CD4-positive, alpha-beta T cell treated with Interleukin-15 for 1 hour (primary cell): ENCODE measurements at regions not wholly inside any gene's neighbourhood (a gene's known extent, or its start where the extent isn't known, plus 50 kb on each side); places are given as distances from the start of the nearest gene placed in this dataset.

ENCODE experiments used
- DNase-seq: peaks from one replicate; pipeline ENCODE4 v3.0.0-alpha.2; 2020

DNA sequence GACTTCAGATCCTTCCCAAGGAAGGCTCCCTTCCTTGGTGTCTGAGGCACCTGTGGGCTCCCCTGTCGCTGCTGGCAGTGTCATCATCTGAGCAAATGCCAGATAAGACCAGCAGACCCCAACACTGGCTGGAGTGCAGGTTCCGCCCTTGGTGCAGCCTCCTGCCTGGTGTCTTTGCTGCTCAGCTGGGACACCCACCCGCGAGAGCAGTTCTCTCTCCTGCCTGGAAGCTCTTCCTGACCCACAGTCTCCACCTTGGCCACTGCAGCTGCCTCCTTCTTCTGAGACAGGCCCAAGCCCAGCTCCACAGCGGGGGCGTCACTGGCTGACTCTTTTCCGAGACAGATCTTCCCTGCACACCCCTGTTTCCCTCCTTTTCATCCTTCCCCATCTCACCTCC, 395.7 kb upstream of the MAP3K7 start:
- DNase-seq, result no peak

GRCh38 chr6:90982051-90982450, 395.2 kb upstream of the MAP3K7 start:
- no peak for DNase-seq

DNA sequence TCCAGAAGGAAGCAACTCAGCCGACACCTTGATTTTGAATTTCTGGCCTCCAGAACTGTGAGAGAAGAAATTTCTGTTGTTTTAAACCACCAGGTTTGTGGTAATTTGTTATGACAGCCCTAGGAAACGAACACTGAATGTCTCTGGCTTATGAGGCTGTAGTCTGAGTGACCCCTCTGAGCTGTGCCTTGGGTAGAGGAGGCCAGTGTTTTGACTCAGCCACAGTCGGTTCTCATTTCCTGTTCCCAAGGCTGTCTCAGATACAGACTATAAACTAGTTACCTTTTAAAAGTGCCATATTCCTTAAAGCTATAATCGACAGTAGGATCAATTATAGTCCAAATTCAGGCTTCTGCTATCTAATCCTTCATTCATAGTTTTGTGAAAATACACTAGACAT, 391.2 kb upstream of the MAP3K7 start:
- no peak for DNase-seq

DNA sequence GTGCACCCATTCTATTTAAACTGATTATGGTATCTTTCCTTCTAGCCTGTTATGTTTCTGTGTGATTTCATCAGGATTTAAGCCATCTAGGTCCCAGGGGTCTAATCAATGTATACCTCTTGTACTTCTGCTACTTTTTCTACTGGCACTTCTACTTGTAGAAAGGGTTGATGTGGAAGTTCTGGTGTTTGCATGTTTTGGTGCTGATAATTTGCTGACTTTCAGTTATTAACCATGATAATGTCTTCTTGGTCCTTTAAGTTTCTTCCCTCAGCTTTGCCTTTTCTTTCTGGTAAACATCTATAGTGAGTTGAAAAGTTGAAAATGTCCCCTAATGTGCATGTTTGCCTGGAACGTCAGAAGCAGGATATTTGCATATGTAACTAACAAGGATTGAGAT, 390.6 kb upstream of the MAP3K7 start:
- no peak for DNase-seq

- no peak for DNase-seq
Observed at GRCh38 chr6:90976341-90976740, 389.5 kb upstream of the MAP3K7 start.

GRCh38 chr6:90975741-90976140, 388.9 kb upstream of the MAP3K7 start:
- DNase-seq, result no peak

DNA sequence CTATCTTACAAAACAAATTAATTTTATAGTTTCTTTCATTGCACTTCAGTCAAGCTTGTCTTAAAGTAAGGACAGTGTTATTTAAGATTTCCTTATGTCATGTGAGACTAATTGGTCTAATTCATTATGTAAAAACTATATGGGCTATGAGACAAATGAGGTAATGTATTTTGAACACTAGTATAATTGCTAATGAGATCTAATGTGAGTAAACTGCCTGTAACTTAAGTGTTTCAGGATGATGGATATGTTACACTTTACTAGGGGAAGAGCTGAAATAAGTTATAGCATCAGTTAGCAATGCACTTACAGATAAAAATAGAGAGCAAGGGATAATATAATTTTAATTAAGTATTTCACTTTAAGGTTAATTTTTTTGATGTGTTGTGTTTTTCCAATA, 386.3 kb upstream of the MAP3K7 start:
- no peak for DNase-seq

DNA sequence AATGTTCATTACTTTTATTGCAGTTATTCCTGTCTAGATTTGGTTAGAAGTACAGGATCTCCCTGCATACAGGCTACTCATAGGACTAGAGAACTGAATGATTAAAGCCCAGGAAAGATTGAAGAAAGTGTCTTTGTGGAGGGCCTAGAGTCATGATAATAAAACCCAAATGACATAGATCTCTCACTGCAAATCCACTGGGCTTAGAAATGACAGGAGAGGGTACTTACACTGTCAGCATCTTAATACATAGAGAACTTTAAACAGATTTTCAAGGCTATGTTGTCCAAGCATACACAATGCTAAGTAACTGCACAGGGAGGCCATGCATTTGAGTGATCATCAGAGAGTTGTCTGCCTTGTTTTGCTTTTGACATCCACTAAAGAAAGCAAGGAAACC, 383.8 kb upstream of the MAP3K7 start:
- no peak for DNase-seq

DNA sequence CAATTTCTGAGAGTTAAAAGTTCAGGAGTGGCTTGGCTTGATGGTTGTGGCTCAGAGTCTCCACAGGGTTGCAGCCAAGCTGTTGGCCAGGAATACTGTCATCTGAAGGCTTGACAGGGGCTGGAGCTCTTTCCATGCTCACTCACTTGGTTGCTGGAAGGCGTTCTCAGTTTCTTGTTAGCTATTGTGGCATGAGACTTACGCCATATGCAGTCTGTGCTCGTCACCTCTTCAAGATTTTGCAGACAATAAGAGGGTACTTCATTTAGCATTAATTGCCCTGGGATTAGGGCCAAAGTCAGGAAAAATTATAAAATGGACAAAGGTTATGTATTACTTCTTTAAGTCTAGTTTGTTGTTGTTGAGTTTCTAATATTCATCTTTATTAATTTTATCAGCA, 380.6 kb upstream of the MAP3K7 start:
- DNase-seq, result no peak

GRCh38 chr6:90960324-90960723, 373.5 kb upstream of the MAP3K7 start:
- DNase-seq, result no peak

- no peak for DNase-seq
Observed at GRCh38 chr6:90955246-90955645, 368.4 kb upstream of the MAP3K7 start.

DNA sequence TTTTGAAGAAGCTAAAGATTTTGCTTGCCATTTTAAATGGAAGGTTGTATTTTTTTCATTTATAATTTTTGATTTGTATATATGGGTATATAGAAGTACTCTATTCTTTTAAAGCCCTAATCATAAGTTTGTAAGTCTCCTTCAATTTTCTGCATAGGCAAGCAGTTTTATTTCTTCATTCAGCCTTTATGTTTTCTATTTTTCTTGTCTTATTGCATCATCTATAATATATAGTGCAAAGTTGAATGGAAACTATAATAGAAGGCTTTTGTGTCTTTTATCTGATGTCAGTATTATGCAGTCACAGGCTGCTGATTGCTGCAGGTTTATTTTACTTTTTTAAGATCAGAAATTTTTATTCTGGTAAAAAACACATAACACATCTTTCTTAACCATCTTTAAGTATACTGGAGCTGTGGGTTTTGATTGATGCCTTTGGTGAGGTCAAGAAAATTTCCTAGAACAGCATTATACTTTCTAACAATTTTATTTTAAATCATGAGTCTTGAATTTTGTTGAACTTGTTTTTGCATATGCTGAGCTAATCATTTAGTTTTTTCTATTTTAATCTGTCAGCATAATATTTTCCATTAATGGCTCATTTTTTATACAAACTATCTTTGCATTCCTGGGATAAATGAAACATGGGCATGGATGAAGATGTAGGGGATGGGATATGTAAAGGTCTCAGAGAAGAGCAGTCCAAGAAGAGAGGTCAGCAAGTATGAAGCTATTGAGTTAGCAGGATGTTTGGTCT, 366.7 kb upstream of the MAP3K7 start:
- DNase-seq, result no peak

DNA sequence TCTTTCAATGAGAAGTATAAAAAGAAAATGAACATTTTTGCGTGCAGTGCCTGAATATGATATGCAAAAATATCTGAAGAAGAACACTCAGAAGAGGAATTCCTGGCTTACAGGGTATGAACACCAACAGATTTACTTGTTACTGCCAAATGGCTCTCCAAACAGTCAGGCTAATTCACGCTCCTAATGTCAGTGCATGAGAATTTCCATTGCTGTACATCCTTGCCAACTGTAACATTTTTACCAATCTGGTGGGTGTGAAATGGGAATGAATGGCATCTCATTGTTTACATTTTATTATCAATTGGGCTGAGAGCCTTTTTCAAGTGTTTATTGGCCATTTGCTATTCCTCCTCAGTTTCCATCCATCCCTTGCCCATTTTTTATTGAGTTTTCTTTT, 365.3 kb upstream of the MAP3K7 start:
- no peak for DNase-seq

DNA sequence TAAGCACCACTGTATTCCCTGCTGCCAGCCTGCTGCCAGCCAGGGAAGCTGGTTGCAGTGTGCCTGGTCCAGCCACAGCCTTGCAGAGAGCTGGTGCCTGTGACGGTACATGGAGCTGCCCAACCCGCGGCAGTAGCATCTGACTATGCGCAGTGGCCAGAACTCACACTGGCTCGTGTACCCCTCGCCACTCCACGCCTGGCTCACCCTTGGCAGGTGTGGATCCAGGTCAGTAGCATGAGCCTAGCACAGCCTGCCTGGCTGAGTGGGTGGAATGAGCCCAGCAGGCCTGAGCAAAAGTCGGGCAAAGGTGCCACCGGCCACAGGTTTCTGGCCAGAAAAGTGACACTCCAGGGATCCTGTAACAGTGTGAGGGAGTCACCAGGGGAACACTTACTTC, 361.7 kb upstream of the MAP3K7 start:
- no peak for DNase-seq

- DNase-seq, result no peak
Observed at GRCh38 chr6:90947184-90948064, 360.6 kb upstream of the MAP3K7 start.

DNA sequence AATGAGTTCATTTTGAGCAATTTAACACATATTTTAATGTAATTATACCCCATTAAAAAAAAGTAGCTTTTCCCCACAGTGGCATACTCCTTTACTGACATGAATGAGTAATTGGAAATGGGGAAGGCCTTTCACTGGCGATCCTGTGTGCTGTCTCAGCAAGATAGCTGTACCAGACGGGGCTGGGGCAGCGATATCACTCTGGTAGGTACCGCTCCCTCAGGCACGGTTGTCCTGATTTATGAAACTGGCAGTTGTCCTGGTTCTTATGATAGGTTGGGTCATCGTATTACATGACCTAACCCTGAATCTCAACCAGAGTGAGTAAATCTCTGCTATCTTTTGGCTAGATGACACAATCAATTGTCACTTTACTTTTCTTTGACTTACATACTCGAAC, 355.0 kb upstream of the MAP3K7 start:
- DNase-seq, result no peak

DNA sequence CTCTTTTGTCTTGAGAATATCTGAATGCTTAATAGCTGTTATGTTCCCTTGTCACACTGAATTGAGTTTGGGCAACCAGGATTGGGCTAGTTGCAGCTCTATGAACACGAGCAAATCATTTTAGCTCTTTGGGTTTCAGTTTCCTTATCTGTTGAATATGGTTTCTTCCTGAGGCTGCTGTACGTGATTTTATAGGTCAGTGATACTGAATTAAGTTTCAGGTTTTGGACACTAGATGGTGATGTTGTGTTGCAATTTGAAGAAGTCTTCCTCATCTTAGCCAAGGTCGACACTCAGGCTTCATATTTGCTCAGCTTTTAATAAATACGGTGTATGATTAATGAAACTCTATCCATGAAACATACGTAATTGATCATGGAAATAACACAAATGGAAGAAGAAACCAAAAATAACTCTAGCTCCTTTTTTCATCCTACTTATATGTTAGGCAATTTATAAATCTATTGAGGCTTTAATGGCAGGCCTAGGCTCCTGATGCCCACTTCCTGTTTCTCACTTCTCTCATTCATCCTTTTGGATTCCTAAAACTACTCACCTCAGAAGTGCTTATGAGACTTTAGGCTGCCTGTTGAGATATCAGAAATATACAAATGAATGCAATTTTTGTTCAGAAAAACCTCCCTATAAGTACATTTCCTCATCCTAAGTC, 354.1 kb upstream of the MAP3K7 start:
- no peak for DNase-seq

GRCh38 chr6:90939906-90940305, 353.0 kb upstream of the MAP3K7 start:
- DNase-seq, result no peak

GRCh38 chr6:90938122-90938521, 351.2 kb upstream of the MAP3K7 start:
- no peak for DNase-seq

- DNase-seq, result no peak
Observed at GRCh38 chr6:90936286-90936685, 349.4 kb upstream of the MAP3K7 start.

- DNase-seq, result no peak
Observed at GRCh38 chr6:90934966-90935365, 348.1 kb upstream of the MAP3K7 start.

GRCh38 chr6:90934081-90934480, 347.2 kb upstream of the MAP3K7 start:
- no peak for DNase-seq

- DNase-seq, result no peak
Observed at GRCh38 chr6:90932351-90932750, 345.5 kb upstream of the MAP3K7 start.

DNA sequence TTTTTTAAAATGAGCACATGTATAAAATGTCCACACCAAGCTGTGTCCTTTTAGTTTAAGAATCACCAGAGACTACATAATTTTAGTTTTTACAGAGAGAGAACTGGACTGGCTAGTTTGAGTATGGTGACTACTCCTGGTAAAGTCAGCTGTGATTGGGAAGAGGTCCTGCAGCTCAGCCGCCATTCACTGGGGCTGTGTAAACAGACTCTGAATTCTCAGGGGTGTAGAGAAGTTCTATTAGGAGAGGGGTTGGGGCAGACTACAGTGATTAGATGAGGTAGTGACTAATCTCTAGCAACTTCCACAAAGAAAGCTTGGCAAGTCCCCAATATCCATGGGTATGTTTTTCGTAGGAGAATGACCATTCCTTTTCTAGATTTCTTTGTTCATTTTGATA, 341.2 kb upstream of the MAP3K7 start:
- DNase-seq, result no peak
